GM23338 (cell line): ENCODE measurements at regions not wholly inside any gene's neighbourhood (a gene's known extent, or its start where the extent isn't known, plus 50 kb on each side); places are given as distances from the start of the nearest gene placed in this dataset.
A peak's percentile ranks its signal among the peaks of the same experiment; 100 is the strongest.

Experiments used
- ATAC-seq: fragments of 200-7000 bp; cut with Tn5 transposase; 3 replicates; pipeline ENCODE4 v1.9.1; 2020
- DNase-seq: peaks from one replicate; pipeline ENCODE4 v3.0.0-alpha.2; 2015; ENCODE audit warnings: low spot score
- H2AFZ ChIP-seq: fragments of 200-600 bp; sonication (generic); 2 replicates; pipeline ENCODE4 v1.8.0; 2016; ENCODE audit warnings: antibody characterized with exemption, mild to moderate bottlenecking, moderate library complexity
- H3F3A ChIP-seq: fragments of 200-600 bp; sonication (generic); replicated peaks from 2 replicates; pipeline ENCODE4 v1.8.0; 2017; ENCODE audit warnings: antibody characterized with exemption, mixed run types, low read depth
- H3K27ac ChIP-seq: fragments of 200-600 bp; sonication (generic); 2 replicates; pipeline ENCODE4 v1.6.1; 2016; ENCODE audit warnings: low read depth
- H3K27me3 ChIP-seq: fragments of 200-600 bp; sonication (generic); 2 replicates; pipeline ENCODE4 v1.8.0; 2016; ENCODE audit warnings: mild to moderate bottlenecking, mixed run types, moderate library complexity; ENCODE audit not compliant: insufficient read depth
- H3K36me3 ChIP-seq: fragments of 200-600 bp; sonication (generic); 2 replicates; pipeline ENCODE4 v1.8.0; 2016; ENCODE audit warnings: mild to moderate bottlenecking; ENCODE audit not compliant: insufficient read depth
- H3K4me1 ChIP-seq: fragments of 200-600 bp; sonication (generic); 2 replicates; pipeline ENCODE4 v1.8.0; 2016; ENCODE audit warnings: mild to moderate bottlenecking, moderate library complexity; ENCODE audit not compliant: insufficient read depth
- H3K4me2 ChIP-seq: fragments of 200-600 bp; sonication (generic); 2 replicates; pipeline ENCODE4 v1.7.1; 2017; ENCODE audit warnings: mixed run types
- H3K4me3 ChIP-seq: fragments of 200-600 bp; sonication (generic); 2 replicates; pipeline ENCODE4 v1.6.1; 2016; ENCODE audit warnings: mixed run types
- H3K79me2 ChIP-seq: fragments of 200-600 bp; sonication (generic); replicated peaks from 2 replicates; pipeline ENCODE4 v1.8.0; 2017; ENCODE audit warnings: mild to moderate bottlenecking; ENCODE audit not compliant: insufficient read depth
- H3K9me2 ChIP-seq: fragments of 200-600 bp; sonication (generic); 2 replicates; pipeline ENCODE4 v1.8.0; 2017; ENCODE audit not compliant: insufficient read depth
- H4K20me1 ChIP-seq: fragments of 200-600 bp; sonication (generic); replicated peaks from 2 replicates; pipeline ENCODE4 v1.8.0; 2017; ENCODE audit warnings: mild to moderate bottlenecking; ENCODE audit not compliant: insufficient read depth
- H3K27ac Mint-ChIP-seq: 2 replicates; pipeline ENCODE4 v1.8.0; 2020; ENCODE audit warnings: inconsistent platforms, mild to moderate bottlenecking, moderate library complexity, mixed read lengths
- H3K27me3 Mint-ChIP-seq: 3 replicates; pipeline ENCODE4 v1.8.0; 2022; ENCODE audit warnings: low read depth, mild to moderate bottlenecking, moderate library complexity, mixed read lengths, inconsistent platforms; ENCODE audit not compliant: insufficient read depth, poor library complexity
- H3K36me3 Mint-ChIP-seq: 3 replicates; pipeline ENCODE4 v1.8.0; 2021; ENCODE audit warnings: low read depth, mild to moderate bottlenecking, inconsistent platforms, moderate library complexity, mixed read lengths
- H3K4me1 Mint-ChIP-seq: 3 replicates; pipeline ENCODE4 v1.8.0; 2020; ENCODE audit warnings: mild to moderate bottlenecking, inconsistent platforms, mixed read lengths
- H3K4me3 Mint-ChIP-seq: 3 replicates; pipeline ENCODE4 v1.8.0; 2021; ENCODE audit warnings: moderate library complexity, mild to moderate bottlenecking, inconsistent platforms, mixed read lengths
- H3K9me3 Mint-ChIP-seq: 3 replicates; pipeline ENCODE4 v1.8.0; 2020; ENCODE audit warnings: moderate library complexity, mild to moderate bottlenecking, inconsistent platforms, mixed read lengths
- CTCF ChIP-seq, 2 experiments: fragments of 200-600 bp in 1 of 2; sonication (generic) in 1 of 2; conservative IDR thresholded peaks; 2 replicates each; pipeline versions ENCODE4 v1.5.1 to v1.6.1; 2016 to 2017; ENCODE audit warnings: antibody characterized with exemption in 2 of 2, low read depth in 2 of 2, mild to moderate bottlenecking in 2 of 2, moderate library complexity in 1 of 2
- ETS1 ChIP-seq: IDR thresholded peaks from 2 replicates; pipeline ENCODE4 v1.6.1; 2016; ENCODE audit warnings: antibody characterized with exemption
- EZH2 ChIP-seq: fragments of 200-600 bp; sonication (generic); IDR thresholded peaks from one replicate; pipeline ENCODE4 v1.8.0; 2017; ENCODE audit warnings: antibody characterized with exemption, mild to moderate bottlenecking, low read depth; ENCODE audit not compliant: unreplicated experiment
- EZH2phosphoT487 ChIP-seq: fragments of 200-600 bp; sonication (generic); IDR thresholded peaks from one replicate; pipeline ENCODE4 v1.8.1; 2018; ENCODE audit warnings: antibody characterized with exemption; ENCODE audit not compliant: unreplicated experiment
- JUNB ChIP-seq: IDR thresholded peaks from one replicate; pipeline ENCODE4 v1.6.1; 2016; ENCODE audit warnings: antibody characterized with exemption; ENCODE audit not compliant: unreplicated experiment
- NANOG ChIP-seq: IDR thresholded peaks from 2 replicates; pipeline ENCODE4 v1.6.1; 2016; ENCODE audit warnings: antibody characterized with exemption, borderline replicate concordance
- POLR2AphosphoS5 ChIP-seq: IDR thresholded peaks from 2 replicates; pipeline ENCODE4 v1.6.1; 2016; ENCODE audit warnings: antibody characterized with exemption, low read depth
- STAT1 ChIP-seq: IDR thresholded peaks from one replicate; pipeline ENCODE4 v1.6.1; 2016; ENCODE audit warnings: antibody characterized with exemption; ENCODE audit not compliant: unreplicated experiment
- ZNF114 ChIP-seq: fragments of 250-450 bp; sonication (Bioruptor Pico); IDR thresholded peaks from 2 replicates; pipeline ENCODE4 v1.5.0; 2020; ENCODE audit warnings: mild to moderate bottlenecking, moderate library complexity
- ZNF331 ChIP-seq: fragments of 250-450 bp; sonication (Bioruptor Pico); IDR thresholded peaks from 2 replicates; pipeline ENCODE4 v1.5.0; 2020; ENCODE audit warnings: low read depth, mild to moderate bottlenecking, moderate library complexity
- ZNF462 ChIP-seq: fragments of 250-450 bp; sonication (Bioruptor Pico); IDR thresholded peaks from 2 replicates; pipeline ENCODE4 v1.5.0; 2020; ENCODE audit warnings: mild to moderate bottlenecking, moderate library complexity

GRCh38 chr6:130575971-130576370, 210.2 kb downstream of the TMEM200A start:
- no peak for TF ChIP-seq EZH2phosphoT487
- Histone ChIP-seq H3K27me3 (no peaks in the 10 kb centered on the region), H3F3A (no peaks in the 10 kb centered on the region), H3K27ac (no peak overlapping the region), H3K36me3 (no peaks in the 10 kb centered on the region), H3K79me2 (no peaks in the 10 kb centered on the region), H3K9me2 (no peaks in the 10 kb centered on the region), H4K20me1 (no peaks in the 10 kb centered on the region), H3K4me2 (no peak overlapping the region), H3K4me1 (no peaks in the 10 kb centered on the region), H3K4me3 (no peak overlapping the region), H2AFZ (0 out of 2 replicates have a peak overlapping the region, but pooled peaks have one; percentile 64)
- no peaks in the 10 kb centered on the region for H3K9me3 Mint-ChIP-seq
- no peaks in the 10 kb centered on the region for H3K4me1 Mint-ChIP-seq
- H3K27me3 Mint-ChIP-seq: no peaks in the 10 kb centered on the region
- DNase-seq (no peak), ATAC-seq (no peak)
- H3K36me3 Mint-ChIP-seq: no peaks in the 10 kb centered on the region
- H3K27ac Mint-ChIP-seq: no peak overlapping the region
- no peak overlapping the region for H3K4me3 Mint-ChIP-seq

- Mint-ChIP-seq H3K27ac (no peak overlapping the region), H3K27me3 (no peaks in the 10 kb centered on the region), H3K4me3 (no peak overlapping the region), H3K4me1 (no peaks in the 10 kb centered on the region), H3K9me3 (no peaks in the 10 kb centered on the region), H3K36me3 (no peaks in the 10 kb centered on the region)
- Histone ChIP-seq H3K36me3 (no peaks in the 10 kb centered on the region), H3K9me2 (no peaks in the 10 kb centered on the region), H3K4me1 (no peaks in the 10 kb centered on the region), H3K27ac (no peak overlapping the region), H3K27me3 (no peaks in the 10 kb centered on the region), H3K79me2 (no peaks in the 10 kb centered on the region), H3F3A (no peaks in the 10 kb centered on the region), H3K4me3 (no peak overlapping the region), H2AFZ (no peak overlapping the region), H4K20me1 (no peaks in the 10 kb centered on the region), H3K4me2 (no peak overlapping the region)
- ATAC-seq: no peak
- DNase-seq: no peak
- TF ChIP-seq ZNF331 (CRISPR knock-in tag): no peak
- no peak for TF ChIP-seq EZH2
- TF ChIP-seq NANOG: no peak
- no peak for TF ChIP-seq ETS1
- TF ChIP-seq POLR2AphosphoS5: no peak
- no peak for TF ChIP-seq STAT1
- TF ChIP-seq ZNF114 (CRISPR knock-in tag): no peak
- TF ChIP-seq EZH2phosphoT487: no peak
- TF ChIP-seq ZNF462 (CRISPR knock-in tag): no peak
- no peak for TF ChIP-seq CTCF (conservative IDR thresholded peaks at IDR 0.05; ENCODE audit: low read depth in 2 of 2)
- TF ChIP-seq JUNB: no peak
These were observed 211.5 kb downstream of the TMEM200A start for GRCh38 chr6:130577178-130577919.
